Adrenal gland (tissue), 5 donors: ENCODE measurements at regions not wholly inside any gene's neighbourhood (a gene's known extent, or its start where the extent isn't known, plus 50 kb on each side); places are given as distances from the start of the nearest gene placed in this dataset.

Experiments
- CTCF ChIP-seq, 6 experiments: fragments of 450-650 bp in 4 of 6; fragments of 200-600 bp in 2 of 6; sonication (generic) in 1 of 6; IDR thresholded peaks; 1 replicate in 5 of 6; 2 replicates in 1 of 6; pipeline versions ENCODE4 v1.5.1 to v1.8.0; 2016 to 2021; ENCODE audit warnings: antibody characterized with exemption in 6 of 6, mild to moderate bottlenecking in 2 of 6, moderate library complexity in 1 of 6
- POLR2A ChIP-seq, 2 donors: fragments of 450-650 bp; IDR thresholded peaks; one replicate each; pipeline ENCODE4 v1.6.1; 2017; ENCODE audit warnings: antibody characterized with exemption in 2 of 2, mild to moderate bottlenecking in 2 of 2, moderate library complexity in 1 of 2
- donor health status: DM: no; HTN: no; CAD: no.

- no peak for TF ChIP-seq CTCF (IDR thresholded peaks at IDR 0.05)
- no peak for TF ChIP-seq POLR2A (IDR thresholded peaks at IDR 0.05)
Measured at GRCh38 chr16:59144841-59145240, 410.7 kb upstream of the GOT2 start.
